ENCODE measurements at regions not wholly inside any gene's neighbourhood (a gene's known extent, or its start where the extent isn't known, plus 50 kb on each side); places are given as distances from the start of the nearest gene placed in this dataset.

DNA sequence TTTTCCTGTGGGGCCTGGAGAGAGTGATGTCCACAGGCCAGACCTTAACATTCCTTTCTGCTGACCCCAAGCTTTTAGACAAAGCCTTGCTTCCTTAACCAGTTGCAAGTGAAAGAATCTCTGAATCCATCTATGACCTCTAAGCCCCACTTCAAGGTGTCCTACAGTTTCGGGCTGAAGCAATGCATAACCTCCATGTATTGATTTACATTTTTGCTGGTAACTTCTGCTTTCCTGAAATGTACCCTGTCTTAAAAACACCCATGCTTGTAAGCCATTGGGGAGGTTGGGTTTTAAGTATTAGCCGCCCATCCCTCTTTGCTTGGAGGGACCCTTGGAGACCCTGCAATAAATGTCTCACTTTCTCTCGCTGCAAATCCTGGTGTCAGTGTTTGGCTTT lies 190.6 kb downstream of the VRK1 start:
- no peak for TF ChIP-seq ZFX (IDR thresholded peaks at IDR 0.05)
- TF ChIP-seq, protein P1, sequence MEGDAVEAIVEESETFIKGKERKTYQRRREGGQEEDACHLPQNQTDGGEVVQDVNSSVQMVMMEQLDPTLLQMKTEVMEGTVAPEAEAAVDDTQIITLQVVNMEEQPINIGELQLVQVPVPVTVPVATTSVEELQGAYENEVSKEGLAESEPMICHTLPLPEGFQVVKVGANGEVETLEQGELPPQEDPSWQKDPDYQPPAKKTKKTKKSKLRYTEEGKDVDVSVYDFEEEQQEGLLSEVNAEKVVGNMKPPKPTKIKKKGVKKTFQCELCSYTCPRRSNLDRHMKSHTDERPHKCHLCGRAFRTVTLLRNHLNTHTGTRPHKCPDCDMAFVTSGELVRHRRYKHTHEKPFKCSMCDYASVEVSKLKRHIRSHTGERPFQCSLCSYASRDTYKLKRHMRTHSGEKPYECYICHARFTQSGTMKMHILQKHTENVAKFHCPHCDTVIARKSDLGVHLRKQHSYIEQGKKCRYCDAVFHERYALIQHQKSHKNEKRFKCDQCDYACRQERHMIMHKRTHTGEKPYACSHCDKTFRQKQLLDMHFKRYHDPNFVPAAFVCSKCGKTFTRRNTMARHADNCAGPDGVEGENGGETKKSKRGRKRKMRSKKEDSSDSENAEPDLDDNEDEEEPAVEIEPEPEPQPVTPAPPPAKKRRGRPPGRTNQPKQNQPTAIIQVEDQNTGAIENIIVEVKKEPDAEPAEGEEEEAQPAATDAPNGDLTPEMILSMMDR (conservative IDR thresholded peaks at IDR 0.05), result no peak
